ENCODE measurements at regions not wholly inside any gene's neighbourhood (a gene's known extent, or its start where the extent isn't known, plus 50 kb on each side); places are given as distances from the start of the nearest gene placed in this dataset.

DNA sequence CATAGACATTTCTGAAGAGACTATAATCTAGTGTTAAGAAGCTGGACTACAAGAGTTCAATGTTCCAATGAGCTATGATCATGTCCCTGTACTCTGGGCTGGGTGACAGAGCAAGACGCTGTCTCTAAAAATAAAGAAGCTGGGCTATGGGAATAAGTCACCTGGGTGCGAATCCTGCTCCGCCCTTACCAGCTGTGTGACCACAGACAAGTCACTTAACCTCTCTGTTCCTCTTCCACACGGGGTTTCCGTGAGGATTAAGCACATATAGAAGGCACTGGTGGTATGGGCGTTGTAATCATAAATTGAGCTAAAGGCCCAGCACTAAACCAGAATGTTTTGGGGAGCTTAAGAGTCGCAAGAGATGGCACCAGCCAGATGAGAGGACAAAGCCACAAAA lies 178.5 kb downstream of the HAUS1 start:
- TF ChIP-seq, protein P1, sequence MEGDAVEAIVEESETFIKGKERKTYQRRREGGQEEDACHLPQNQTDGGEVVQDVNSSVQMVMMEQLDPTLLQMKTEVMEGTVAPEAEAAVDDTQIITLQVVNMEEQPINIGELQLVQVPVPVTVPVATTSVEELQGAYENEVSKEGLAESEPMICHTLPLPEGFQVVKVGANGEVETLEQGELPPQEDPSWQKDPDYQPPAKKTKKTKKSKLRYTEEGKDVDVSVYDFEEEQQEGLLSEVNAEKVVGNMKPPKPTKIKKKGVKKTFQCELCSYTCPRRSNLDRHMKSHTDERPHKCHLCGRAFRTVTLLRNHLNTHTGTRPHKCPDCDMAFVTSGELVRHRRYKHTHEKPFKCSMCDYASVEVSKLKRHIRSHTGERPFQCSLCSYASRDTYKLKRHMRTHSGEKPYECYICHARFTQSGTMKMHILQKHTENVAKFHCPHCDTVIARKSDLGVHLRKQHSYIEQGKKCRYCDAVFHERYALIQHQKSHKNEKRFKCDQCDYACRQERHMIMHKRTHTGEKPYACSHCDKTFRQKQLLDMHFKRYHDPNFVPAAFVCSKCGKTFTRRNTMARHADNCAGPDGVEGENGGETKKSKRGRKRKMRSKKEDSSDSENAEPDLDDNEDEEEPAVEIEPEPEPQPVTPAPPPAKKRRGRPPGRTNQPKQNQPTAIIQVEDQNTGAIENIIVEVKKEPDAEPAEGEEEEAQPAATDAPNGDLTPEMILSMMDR (IDR thresholded peaks at IDR 0.05): no peak
- no peak for TF ChIP-seq POLR2A (IDR thresholded peaks at IDR 0.05)

All from Peyer's patch (tissue), 4 donors.